ENCODE measurements at regions not wholly inside any gene's neighbourhood (a gene's known extent, or its start where the extent isn't known, plus 50 kb on each side); places are given as distances from the start of the nearest gene placed in this dataset.

GRCh38 chr3:16081661-16082060, 92.8 kb upstream of the GALNT15 start:
- Mint-ChIP-seq H3K36me3 (no peaks in the 10 kb centered on the region), H3K9me3 (peaks cover 2 to 10% of the 10 kb centered on the region in 2 donors), H3K4me1 (no peaks in the 10 kb centered on the region), H3K27ac (no peak overlapping the region), H3K4me3 (no peak overlapping the region), H3K27me3 (ENCODE audit: low read depth in 2 of 2) (peaks cover 0 to 12% of the 10 kb centered on the region in 2 donors)
- Histone ChIP-seq H3K27me3 (ENCODE audit: control insufficient read depth, insufficient read depth, low read length) (no peaks in the 10 kb centered on the region), H3K9me3 (ENCODE audit: control insufficient read depth, insufficient read depth, low read length) (peaks cover 22% of the 10 kb centered on the region), H3K4me1 (ENCODE audit: control insufficient read depth, insufficient read depth, low read length) (no peaks in the 10 kb centered on the region), H3K36me3 (ENCODE audit: control insufficient read depth, insufficient read depth, low read length) (no peaks in the 10 kb centered on the region), H3K27ac (ENCODE audit: low read length) (no peak overlapping the region), H3K4me3 (ENCODE audit: low read length) (no peak overlapping the region)
- DNase-seq (no peak), ATAC-seq (no peak)
- TF ChIP-seq CTCF (IDR thresholded peaks at IDR 0.05), result no peak
- WGBS (ENCODE audit: insufficient coverage), result 89% methylated on average over 3 of the region's 3 CpGs
- intact Hi-C loops (cut with micrococcal nuclease), result no loop called here

GRCh38 chr3:16084887-16085286, 89.6 kb upstream of the GALNT15 start:
- no peak for TF ChIP-seq CTCF (IDR thresholded peaks at IDR 0.05)
- Mint-ChIP-seq H3K4me3 (no peak overlapping the region), H3K27me3 (ENCODE audit: low read depth in 2 of 2) (no peaks in the 10 kb centered on the region), H3K4me1 (no peaks in the 10 kb centered on the region), H3K27ac (no peak overlapping the region), H3K36me3 (no peaks in the 10 kb centered on the region), H3K9me3 (peaks cover 2 to 10% of the 10 kb centered on the region in 2 donors)
- DNase-seq (no peak), ATAC-seq (no peak)
- intact Hi-C loops (cut with micrococcal nuclease), result no loop called here
- Histone ChIP-seq H3K36me3 (ENCODE audit: control insufficient read depth, insufficient read depth, low read length) (no peaks in the 10 kb centered on the region), H3K4me3 (ENCODE audit: low read length) (no peak overlapping the region), H3K4me1 (ENCODE audit: control insufficient read depth, insufficient read depth, low read length) (no peaks in the 10 kb centered on the region), H3K27me3 (ENCODE audit: control insufficient read depth, insufficient read depth, low read length) (no peaks in the 10 kb centered on the region), H3K27ac (ENCODE audit: low read length) (no peak overlapping the region), H3K9me3 (ENCODE audit: control insufficient read depth, insufficient read depth, low read length) (peaks cover 17% of the 10 kb centered on the region)
- 45% methylated on average over 2 of the region's 4 CpGs for WGBS (ENCODE audit: insufficient coverage)

GRCh38 chr3:16085410-16085809, 89.1 kb upstream of the GALNT15 start:
- ATAC-seq, result no peak
- Mint-ChIP-seq H3K9me3 (peaks cover 2 to 10% of the 10 kb centered on the region in 2 donors), H3K4me3 (no peak overlapping the region), H3K27me3 (ENCODE audit: low read depth in 2 of 2) (no peaks in the 10 kb centered on the region), H3K4me1 (no peaks in the 10 kb centered on the region), H3K27ac (no peak overlapping the region), H3K36me3 (no peaks in the 10 kb centered on the region)
- TF ChIP-seq CTCF (IDR thresholded peaks at IDR 0.05), result no peak
- Histone ChIP-seq H3K27me3 (ENCODE audit: control insufficient read depth, insufficient read depth, low read length) (no peaks in the 10 kb centered on the region), H3K36me3 (ENCODE audit: control insufficient read depth, insufficient read depth, low read length) (no peaks in the 10 kb centered on the region), H3K4me3 (ENCODE audit: low read length) (no peak overlapping the region), H3K27ac (ENCODE audit: low read length) (no peak overlapping the region), H3K9me3 (ENCODE audit: control insufficient read depth, insufficient read depth, low read length) (peaks cover 17% of the 10 kb centered on the region), H3K4me1 (ENCODE audit: control insufficient read depth, insufficient read depth, low read length) (no peaks in the 10 kb centered on the region)
- DNase-seq, result no peak
- intact Hi-C loops (cut with micrococcal nuclease), result no loop called here
- WGBS (ENCODE audit: insufficient coverage), result 59% methylated on average over 3 of the region's 4 CpGs

- no peak overlapping the region for H3K27ac Mint-ChIP-seq
- WGBS (ENCODE audit: insufficient coverage), result 83% methylated on average over 13 of the region's 13 CpGs
- H3K4me1 ChIP-seq (ENCODE audit: control insufficient read depth, insufficient read depth, low read length), result no peaks in the 10 kb centered on the region
- peaks cover 2 to 7% of the 10 kb centered on the region in 2 donors for H3K9me3 Mint-ChIP-seq
- TF ChIP-seq CTCF (IDR thresholded peaks at IDR 0.05), result no peak
- H3K27ac ChIP-seq (ENCODE audit: low read length), result no peak overlapping the region
- H3K4me3 Mint-ChIP-seq, result no peak overlapping the region
- no peaks in the 10 kb centered on the region for H3K27me3 ChIP-seq (ENCODE audit: control insufficient read depth, insufficient read depth, low read length)
- peaks cover 15% of the 10 kb centered on the region for H3K9me3 ChIP-seq (ENCODE audit: control insufficient read depth, insufficient read depth, low read length)
- no peak overlapping the region for H3K4me3 ChIP-seq (ENCODE audit: low read length)
- no peaks in the 10 kb centered on the region for H3K36me3 Mint-ChIP-seq
- H3K36me3 ChIP-seq (ENCODE audit: control insufficient read depth, insufficient read depth, low read length), result no peaks in the 10 kb centered on the region
- no peaks in the 10 kb centered on the region for H3K27me3 Mint-ChIP-seq (ENCODE audit: low read depth in 2 of 2)
- intact Hi-C loops (cut with micrococcal nuclease), result no loop called here
- ATAC-seq (no peak), DNase-seq (no peak)
- H3K4me1 Mint-ChIP-seq, result no peaks in the 10 kb centered on the region
Measured at GRCh38 chr3:16085884-16086608, 88.4 kb upstream of the GALNT15 start.
